ENCODE measurements at regions not wholly inside any gene's neighbourhood (a gene's known extent, or its start where the extent isn't known, plus 50 kb on each side); places are given as distances from the start of the nearest gene placed in this dataset.
"Not testable (repeated sequence)": the region's sequence is repeated elsewhere in the genome, so short reads cannot be mapped to it uniquely, and the experiment has no call there.

GRCh38 chr5:82719368-82719767 is 357.8 kb downstream of the TMEM167A start:
- Histone ChIP-seq H3K4me1 (ENCODE audit: insufficient read depth, low read length, poor library complexity, severe bottlenecking) (no peaks in the 10 kb centered on the region), H3K9me3 (ENCODE audit: insufficient read depth, low read depth, low read length) (no peaks in the 10 kb centered on the region), H2AFZ (ENCODE audit: low read length) (no peak overlapping the region), H3K4me2 (ENCODE audit: low read depth, low read length, poor library complexity, severe bottlenecking) (no peak overlapping the region), H3K9ac (ENCODE audit: low read depth, low read length, poor library complexity, severe bottlenecking) (no peak overlapping the region), H3F3A (ENCODE audit: low read depth) (no peaks in the 10 kb centered on the region), H3K36me3 (ENCODE audit: insufficient read depth, low read length) (no peaks in the 10 kb centered on the region), H3K79me2 (ENCODE audit: insufficient read depth, low read length) (no peaks in the 10 kb centered on the region), H3K9me2 (replicated peaks; ENCODE audit: low read depth, low read length) (no peaks in the 10 kb centered on the region), H3K27me3 (ENCODE audit: insufficient read depth, low read length, poor library complexity, severe bottlenecking) (no peaks in the 10 kb centered on the region), H3K4me3 (ENCODE audit: low read length, poor library complexity, severe bottlenecking) (no peak overlapping the region), H4K20me1 (ENCODE audit: insufficient read depth, low read length, poor library complexity, severe bottlenecking) (no peaks in the 10 kb centered on the region)
- no peak for TF ChIP-seq CTCF (conservative IDR thresholded peaks at IDR 0.05; ENCODE audit: low read length)
- TF ChIP-seq EZH2phosphoT487 (IDR thresholded peaks at IDR 0.05; ENCODE audit: borderline replicate concordance): no peak

GRCh38 chr5:82717738-82718137 is 359.5 kb downstream of the TMEM167A start:
- Histone ChIP-seq H3F3A (ENCODE audit: low read depth) (no peaks in the 10 kb centered on the region), H3K4me3 (ENCODE audit: low read length, poor library complexity, severe bottlenecking) (no peak overlapping the region), H2AFZ (ENCODE audit: low read length) (no peak overlapping the region), H3K36me3 (ENCODE audit: insufficient read depth, low read length) (no peaks in the 10 kb centered on the region), H3K4me1 (ENCODE audit: insufficient read depth, low read length, poor library complexity, severe bottlenecking) (no peaks in the 10 kb centered on the region), H3K9me3 (ENCODE audit: insufficient read depth, low read depth, low read length) (no peaks in the 10 kb centered on the region), H3K9ac (ENCODE audit: low read depth, low read length, poor library complexity, severe bottlenecking) (no peak overlapping the region), H4K20me1 (ENCODE audit: insufficient read depth, low read length, poor library complexity, severe bottlenecking) (no peaks in the 10 kb centered on the region), H3K4me2 (ENCODE audit: low read depth, low read length, poor library complexity, severe bottlenecking) (no peak overlapping the region), H3K27me3 (ENCODE audit: insufficient read depth, low read length, poor library complexity, severe bottlenecking) (no peaks in the 10 kb centered on the region), H3K79me2 (ENCODE audit: insufficient read depth, low read length) (no peaks in the 10 kb centered on the region), H3K9me2 (replicated peaks; ENCODE audit: low read depth, low read length) (no peaks in the 10 kb centered on the region)
- TF ChIP-seq CTCF (conservative IDR thresholded peaks at IDR 0.05; ENCODE audit: low read length) (no peak), EZH2phosphoT487 (IDR thresholded peaks at IDR 0.05; ENCODE audit: borderline replicate concordance) (no peak)

- H3K4me3 ChIP-seq (ENCODE audit: low read length, poor library complexity, severe bottlenecking); H3K36me3 ChIP-seq (ENCODE audit: insufficient read depth, low read length); H3K79me2 ChIP-seq (ENCODE audit: insufficient read depth, low read length); H3F3A ChIP-seq (ENCODE audit: low read depth); H4K20me1 ChIP-seq (ENCODE audit: insufficient read depth, low read length, poor library complexity, severe bottlenecking); H3K4me1 ChIP-seq (ENCODE audit: insufficient read depth, low read length, poor library complexity, severe bottlenecking); H3K4me2 ChIP-seq (ENCODE audit: low read depth, low read length, poor library complexity, severe bottlenecking); H3K9me2 ChIP-seq (replicated peaks; ENCODE audit: low read depth, low read length); H3K9me3 ChIP-seq (ENCODE audit: insufficient read depth, low read depth, low read length); H2AFZ ChIP-seq (ENCODE audit: low read length); H3K9ac ChIP-seq (ENCODE audit: low read depth, low read length, poor library complexity, severe bottlenecking); H3K27me3 ChIP-seq (ENCODE audit: insufficient read depth, low read length, poor library complexity, severe bottlenecking): not testable (repeated sequence)
These were observed 362.5 kb downstream of the TMEM167A start for GRCh38 chr5:82714732-82715131.

- Histone ChIP-seq H2AFZ (ENCODE audit: low read length) (no peak overlapping the region), H3K9me3 (ENCODE audit: insufficient read depth, low read depth, low read length) (no peaks in the 10 kb centered on the region), H3K36me3 (ENCODE audit: insufficient read depth, low read length) (no peaks in the 10 kb centered on the region), H3K79me2 (ENCODE audit: insufficient read depth, low read length) (no peaks in the 10 kb centered on the region), H4K20me1 (ENCODE audit: insufficient read depth, low read length, poor library complexity, severe bottlenecking) (no peaks in the 10 kb centered on the region), H3K27me3 (ENCODE audit: insufficient read depth, low read length, poor library complexity, severe bottlenecking) (no peaks in the 10 kb centered on the region), H3K4me2 (ENCODE audit: low read depth, low read length, poor library complexity, severe bottlenecking) (no peak overlapping the region), H3K4me3 (ENCODE audit: low read length, poor library complexity, severe bottlenecking) (no peak overlapping the region), H3K4me1 (ENCODE audit: insufficient read depth, low read length, poor library complexity, severe bottlenecking) (no peaks in the 10 kb centered on the region), H3K9ac (ENCODE audit: low read depth, low read length, poor library complexity, severe bottlenecking) (no peak overlapping the region), H3K9me2 (replicated peaks; ENCODE audit: low read depth, low read length) (no peaks in the 10 kb centered on the region), H3F3A (ENCODE audit: low read depth) (no peaks in the 10 kb centered on the region)
- TF ChIP-seq EZH2phosphoT487 (IDR thresholded peaks at IDR 0.05; ENCODE audit: borderline replicate concordance) (no peak), CTCF (conservative IDR thresholded peaks at IDR 0.05; ENCODE audit: low read length) (no peak)
These were observed 363.4 kb downstream of the TMEM167A start for GRCh38 chr5:82713811-82714210.

All from Loucy (cell line).